Type B pancreatic cell (in vitro differentiated cells): ENCODE measurements at regions not wholly inside any gene's neighbourhood (a gene's known extent, or its start where the extent isn't known, plus 50 kb on each side); places are given as distances from the start of the nearest gene placed in this dataset.
"Not testable (repeated sequence)": the region's sequence is repeated elsewhere in the genome, so short reads cannot be mapped to it uniquely, and the experiment has no call there.

Source experiments
- DNase-seq: peaks from one replicate; pipeline ENCODE4 v3.0.0; 2021; ENCODE audit warnings: mixed read lengths; ENCODE audit not compliant: unreplicated experiment; ENCODE audit errors: extremely low spot score
- H3K27ac Mint-ChIP-seq: 2 replicates; pipeline ENCODE4 v1.8.0; 2021; ENCODE audit warnings: mild to moderate bottlenecking, mixed read lengths
- H3K27me3 Mint-ChIP-seq: 2 replicates; pipeline ENCODE4 v1.8.0; 2021; ENCODE audit warnings: mixed read lengths
- H3K36me3 Mint-ChIP-seq: 2 replicates; pipeline ENCODE4 v1.8.0; 2021; ENCODE audit warnings: mixed read lengths
- H3K4me1 Mint-ChIP-seq: one replicate; pipeline ENCODE4 v1.8.0; 2021; ENCODE audit warnings: mixed read lengths; ENCODE audit not compliant: unreplicated experiment
- H3K4me3 Mint-ChIP-seq: 2 replicates; pipeline ENCODE4 v1.8.0; 2021; ENCODE audit warnings: mild to moderate bottlenecking, mixed read lengths
- H3K9me3 Mint-ChIP-seq: 2 replicates; pipeline ENCODE4 v1.8.0; 2021; ENCODE audit warnings: mixed read lengths
- CTCF ChIP-seq: fragments of 200-600 bp; sonication (generic); conservative IDR thresholded peaks from 2 replicates; pipeline ENCODE4 v1.5.0; 2021; ENCODE audit warnings: antibody characterized with exemption, mild to moderate bottlenecking

- DNase-seq, result no peak
- Mint-ChIP-seq H3K36me3 (peaks cover 3% of the 10 kb centered on the region), H3K4me1 (peaks cover 13% of the 10 kb centered on the region), H3K27me3 (no peaks in the 10 kb centered on the region), H3K4me3 (no peak overlapping the region), H3K27ac (no peak overlapping the region), H3K9me3 (peaks cover 4% of the 10 kb centered on the region)
- no peak for TF ChIP-seq CTCF
Measured at GRCh38 chr20:17822540-17823408, 123.0 kb downstream of the BANF2 start.

- H3K4me3 Mint-ChIP-seq, result no peak overlapping the region
- TF ChIP-seq CTCF, result no peak
- DNase-seq, result no peak
- peaks cover 6% of the 10 kb centered on the region for H3K27me3 Mint-ChIP-seq
- H3K4me1 Mint-ChIP-seq, result peaks cover 19% of the 10 kb centered on the region
- H3K27ac Mint-ChIP-seq, result no peak overlapping the region
- peaks cover 3% of the 10 kb centered on the region for H3K36me3 Mint-ChIP-seq
- peaks cover 4% of the 10 kb centered on the region for H3K9me3 Mint-ChIP-seq
Measured at GRCh38 chr20:17822039-17822438, 122.3 kb downstream of the BANF2 start.

- H3K4me3 Mint-ChIP-seq, H3K27me3 Mint-ChIP-seq, DNase-seq, H3K9me3 Mint-ChIP-seq, H3K27ac Mint-ChIP-seq, H3K36me3 Mint-ChIP-seq: not testable (repeated sequence)
- peaks cover 20% of the 10 kb centered on the region for H3K4me1 Mint-ChIP-seq
Measured at GRCh38 chr20:17821606-17822005, 121.8 kb downstream of the BANF2 start.

- DNase-seq, result no peak
- Mint-ChIP-seq H3K4me3 (no peak overlapping the region), H3K27me3 (peaks cover 8% of the 10 kb centered on the region), H3K27ac (no peak overlapping the region), H3K4me1 (peaks cover 20% of the 10 kb centered on the region), H3K36me3 (peaks cover 3% of the 10 kb centered on the region), H3K9me3 (peaks cover 4% of the 10 kb centered on the region)
- TF ChIP-seq CTCF, result no peak
Measured at GRCh38 chr20:17819395-17820093, 119.8 kb downstream of the BANF2 start.

GRCh38 chr20:17818187-17818586 lies 118.4 kb downstream of the BANF2 start:
- peaks cover 14% of the 10 kb centered on the region for H3K4me1 Mint-ChIP-seq
- DNase-seq, result no peak

More at GRCh38 chr20:17818187-17818586, 118.4 kb downstream of the BANF2 start:
- Mint-ChIP-seq H3K27me3 (peaks cover 8% of the 10 kb centered on the region), H3K27ac (no peak overlapping the region), H3K4me3 (no peak overlapping the region), H3K36me3 (peaks cover 3% of the 10 kb centered on the region), H3K9me3 (peaks cover 4% of the 10 kb centered on the region)
- no peak for TF ChIP-seq CTCF
